ENCODE measurements at regions not wholly inside any gene's neighbourhood (a gene's known extent, or its start where the extent isn't known, plus 50 kb on each side); places are given as distances from the start of the nearest gene placed in this dataset.
"Not testable (repeated sequence)": the region's sequence is repeated elsewhere in the genome, so short reads cannot be mapped to it uniquely, and the experiment has no call there.

DNA sequence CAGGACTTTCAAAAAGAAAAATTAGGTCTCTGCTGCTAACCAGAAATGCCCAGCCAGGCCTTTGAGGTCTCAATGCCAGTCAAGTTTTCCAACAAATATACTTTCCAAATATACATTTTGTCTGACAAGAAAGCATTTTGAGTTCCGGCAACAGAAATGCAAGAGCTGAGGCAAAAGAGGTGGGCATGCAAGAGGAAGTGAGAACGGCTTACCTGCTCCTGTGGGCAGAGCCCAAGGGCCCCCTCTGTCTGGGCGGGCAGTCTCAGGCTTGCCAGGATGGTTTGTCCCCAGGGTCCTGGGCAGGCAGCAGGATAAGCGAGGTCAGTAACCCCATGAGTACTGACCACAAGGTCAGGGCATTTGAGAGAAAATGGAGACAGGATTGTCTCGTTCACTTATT is 136.1 kb upstream of the TOPAZ1 start:
- DNase-seq, result no peak

DNA sequence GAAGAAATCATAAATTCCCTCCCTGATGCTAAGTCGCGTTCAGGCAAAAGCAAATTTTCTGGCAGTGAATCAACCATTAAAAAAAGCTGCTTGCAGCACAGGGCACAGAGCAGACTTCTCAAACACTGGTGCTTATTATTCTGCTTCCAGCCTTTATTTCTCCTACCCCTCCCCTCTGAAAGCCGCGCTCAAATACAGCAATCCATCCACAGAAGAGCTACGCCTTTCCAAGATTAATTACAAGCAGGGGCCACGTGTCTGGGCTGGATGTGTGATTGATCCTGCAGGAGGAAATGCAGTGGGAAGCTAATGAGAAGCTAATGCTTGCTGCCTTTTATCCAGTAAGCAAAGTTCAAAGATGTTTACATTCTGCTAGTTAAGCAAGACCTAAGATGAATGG is 134.9 kb upstream of the TOPAZ1 start:
- DNase-seq, result no peak

- no peak for DNase-seq
Observed at GRCh38 chr3:44108481-44108880, 133.2 kb upstream of the TOPAZ1 start.

DNA sequence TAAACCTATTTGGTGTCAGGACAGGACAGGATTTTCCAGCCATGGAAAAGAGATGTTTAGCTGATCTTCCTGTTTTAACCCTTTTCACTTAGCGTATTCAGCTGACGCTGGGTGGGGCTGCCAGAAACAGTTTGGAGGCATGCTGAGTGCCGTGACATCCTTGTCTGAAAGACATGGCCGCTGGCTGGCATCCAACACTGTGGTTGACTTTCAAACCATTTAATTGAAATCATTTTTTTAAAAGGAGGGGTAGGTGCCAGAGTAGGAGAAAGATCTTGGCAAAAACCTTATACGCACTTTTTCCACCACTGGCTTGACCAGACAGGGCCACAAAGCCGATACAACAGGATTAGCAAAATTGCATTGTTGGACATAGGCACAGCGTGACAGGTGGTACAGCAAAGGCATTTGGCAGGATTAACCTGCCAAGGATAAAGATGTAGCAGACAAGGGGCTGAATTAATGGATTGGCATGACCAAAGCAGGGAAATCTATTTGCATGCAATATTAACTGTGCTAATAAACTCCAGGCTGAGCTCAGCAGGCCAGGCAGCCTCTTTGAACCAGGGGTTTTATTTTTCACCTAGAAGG is 131.8 kb upstream of the TOPAZ1 start:
- DNase-seq, result peak; percentile 39

GRCh38 chr3:44110648-44111047 is 131.0 kb upstream of the TOPAZ1 start:
- peak; percentile 96 for DNase-seq

DNA sequence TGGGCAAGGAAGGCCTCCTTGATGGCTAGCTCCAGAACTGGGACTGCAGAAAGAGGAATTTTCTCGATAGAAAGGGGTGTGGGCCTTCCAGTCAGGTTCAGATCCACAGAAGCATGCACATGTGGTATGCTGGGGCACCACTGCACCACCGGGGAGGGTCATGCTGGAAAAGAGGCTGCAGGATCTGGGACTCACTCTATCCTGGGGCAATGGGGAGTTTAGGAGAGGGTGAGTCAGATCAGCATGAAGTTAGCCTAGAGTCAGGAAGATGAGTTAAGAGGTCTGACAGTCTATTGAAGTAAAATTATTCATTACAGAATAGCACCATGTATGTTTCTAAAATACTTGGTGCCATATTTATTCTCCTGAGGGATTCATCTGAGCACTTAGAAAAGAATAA is 130.2 kb upstream of the TOPAZ1 start:
- no peak for DNase-seq

- no peak for DNase-seq
Observed at GRCh38 chr3:44114142-44114541, 127.5 kb upstream of the TOPAZ1 start.

- no peak for DNase-seq
Observed at GRCh38 chr3:44117239-44117638, 124.4 kb upstream of the TOPAZ1 start.

DNA sequence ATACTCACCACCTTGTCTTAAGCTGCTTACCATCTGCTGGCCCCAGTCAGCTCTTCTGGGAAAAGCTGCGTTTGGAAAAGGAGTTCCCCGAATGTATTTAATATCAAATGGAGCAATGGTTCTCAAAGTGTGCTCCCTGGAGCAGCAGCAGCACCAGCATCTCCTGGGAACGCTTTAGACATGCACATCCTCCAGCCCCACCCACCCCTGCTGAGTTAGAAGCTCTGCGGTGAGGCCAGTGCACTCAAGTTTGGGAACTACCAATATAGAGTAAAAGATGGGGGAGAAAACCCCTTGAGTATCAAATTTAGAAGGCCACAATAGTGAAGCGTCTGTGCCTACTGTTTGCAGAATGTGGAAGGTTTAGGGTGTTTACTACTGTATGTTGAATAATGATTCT is 124.0 kb upstream of the TOPAZ1 start:
- no peak for DNase-seq

- no peak for DNase-seq
Observed at GRCh38 chr3:44120721-44121582, 120.7 kb upstream of the TOPAZ1 start.

DNA sequence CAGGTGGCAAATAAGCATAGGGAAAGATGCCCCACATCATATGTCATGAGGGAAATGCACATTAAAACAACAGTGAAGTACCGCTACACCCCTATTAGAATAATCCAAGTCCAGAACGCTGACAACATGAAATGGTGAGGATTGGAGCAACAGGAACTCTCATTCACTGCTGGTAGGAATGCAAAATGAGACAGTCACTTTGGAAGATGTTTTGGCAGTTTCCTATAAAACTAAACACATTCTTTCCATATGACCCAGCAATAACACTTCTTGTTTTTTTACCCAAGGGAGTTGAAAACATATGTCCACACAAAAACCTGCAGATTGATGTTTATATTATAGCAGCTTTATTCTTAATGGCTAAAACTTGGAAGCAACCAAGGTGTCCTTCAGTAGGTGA is 116.4 kb upstream of the TOPAZ1 start:
- DNase-seq, result no peak

- no peak for DNase-seq
Observed at GRCh38 chr3:44125882-44126281, 115.8 kb upstream of the TOPAZ1 start.

DNA sequence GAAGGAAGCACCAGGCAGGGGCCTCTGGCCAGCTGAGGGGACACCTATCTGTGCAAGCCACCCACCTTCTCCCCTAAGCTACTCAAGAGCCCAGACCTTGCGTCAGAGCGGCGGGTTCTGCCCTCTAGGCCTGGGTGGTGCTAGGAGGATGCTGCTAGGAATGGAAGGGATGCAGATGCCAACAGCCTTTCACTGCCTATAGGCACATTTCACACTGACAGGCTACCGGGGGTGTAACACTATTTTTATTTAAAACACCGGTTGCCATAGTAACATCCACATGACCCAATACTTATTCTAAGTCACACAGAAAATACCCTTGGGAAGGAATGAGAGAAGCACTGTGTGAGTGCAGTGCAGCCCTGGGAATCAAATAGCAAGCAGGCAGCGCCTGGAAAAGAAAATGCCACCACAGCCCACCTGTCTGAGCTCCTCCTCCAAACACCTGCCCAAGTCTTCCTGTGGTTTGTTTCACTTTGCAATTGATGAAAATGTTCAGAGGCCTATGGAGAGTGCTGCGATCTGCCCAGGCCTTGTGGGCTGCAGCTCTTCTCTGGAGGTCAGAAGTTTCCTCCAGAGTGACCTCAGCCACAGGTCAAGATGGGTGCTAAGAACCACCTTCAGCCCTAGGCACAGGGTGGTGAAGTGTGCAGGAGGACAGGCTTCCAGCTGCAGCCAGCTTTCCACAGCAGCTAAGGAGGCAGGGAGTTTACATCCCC is 113.5 kb upstream of the TOPAZ1 start:
- no peak for DNase-seq

DNA sequence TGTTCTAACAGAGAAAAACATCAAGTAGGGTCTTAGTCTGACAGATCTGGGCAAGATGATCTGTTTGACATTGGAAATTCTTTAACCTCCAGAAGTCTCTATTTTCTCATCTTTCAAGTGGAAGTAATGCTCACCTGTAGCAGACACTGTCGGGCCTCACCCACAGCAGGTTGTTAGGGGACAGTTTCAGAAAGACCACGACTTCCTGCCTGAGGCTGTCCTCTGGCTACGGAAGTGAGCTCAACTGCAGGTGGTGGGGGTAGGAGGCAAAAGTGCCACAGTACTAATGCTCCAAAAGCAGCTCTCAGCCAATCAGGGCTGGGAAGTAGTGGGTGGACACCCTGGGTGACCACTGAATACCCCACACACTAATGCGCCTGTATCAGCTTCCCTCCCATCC is 111.4 kb upstream of the TOPAZ1 start:
- no peak for DNase-seq

DNA sequence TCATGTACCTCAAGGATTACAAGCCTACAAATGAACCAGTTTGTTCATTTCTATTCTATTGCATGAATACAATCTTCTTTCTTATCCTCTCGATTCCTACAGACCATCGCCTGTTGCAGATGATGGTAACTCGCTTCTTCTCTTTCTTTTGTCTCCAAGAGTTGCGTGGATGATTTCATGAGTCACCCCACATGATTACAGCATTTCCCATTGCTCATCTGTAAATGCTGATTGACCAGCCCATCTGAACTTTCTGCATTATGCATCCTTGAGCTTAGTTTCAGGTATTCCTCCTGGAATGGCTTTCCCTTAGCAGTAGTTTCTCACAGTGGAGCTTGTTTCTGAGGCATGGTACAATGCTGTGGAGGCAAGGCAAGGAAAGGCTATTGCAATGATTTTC is 109.6 kb upstream of the TOPAZ1 start:
- no peak for DNase-seq

DNA sequence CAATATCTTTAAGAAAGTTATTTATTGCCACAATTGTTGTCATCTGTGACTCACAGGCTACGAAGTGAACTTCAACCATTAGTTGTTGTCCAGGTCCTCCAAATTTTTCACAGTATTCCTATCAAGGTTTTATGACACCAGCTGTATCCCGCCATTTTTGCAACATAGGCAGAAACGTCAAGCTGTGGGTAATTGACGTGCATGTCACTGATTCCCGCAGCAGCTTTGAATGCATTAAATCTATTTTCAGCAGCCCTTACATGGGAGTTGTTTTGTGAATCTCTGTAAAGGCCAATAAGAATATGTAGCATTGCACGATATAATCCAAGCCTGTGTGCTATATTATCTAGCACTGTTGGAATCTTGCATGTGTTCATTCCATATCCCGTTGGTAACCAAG is 109.1 kb upstream of the TOPAZ1 start:
- no peak for DNase-seq

GRCh38 chr3:44136421-44136820 is 105.3 kb upstream of the TOPAZ1 start:
- DNase-seq, result no peak

GRCh38 chr3:44146073-44146472 is 95.6 kb upstream of the TOPAZ1 start:
- DNase-seq, result no peak

- no peak for DNase-seq
Observed at GRCh38 chr3:44159696-44160300, 81.9 kb upstream of the TOPAZ1 start.

GRCh38 chr3:44160818-44161217 is 80.9 kb upstream of the TOPAZ1 start:
- DNase-seq, result no peak

DNA sequence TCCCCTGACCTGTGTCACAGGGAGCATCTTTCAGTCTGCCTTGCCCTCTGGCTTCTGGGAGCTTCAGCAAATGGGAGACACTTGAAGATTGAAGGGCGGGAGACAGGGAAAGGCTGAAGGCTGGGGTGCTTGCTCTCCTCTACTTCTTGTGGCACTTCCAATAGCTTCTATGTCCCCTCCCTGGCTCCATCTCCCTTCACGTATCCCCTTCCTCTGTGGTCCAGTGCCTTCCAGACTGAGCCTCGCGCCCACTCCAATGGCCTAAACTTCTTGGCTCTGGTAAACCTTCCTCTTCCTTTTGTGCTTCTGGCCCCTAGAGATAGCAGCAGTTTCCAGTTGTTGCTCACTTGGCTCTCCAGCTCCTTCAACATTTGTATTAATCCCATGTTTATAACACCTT is 69.8 kb upstream of the TOPAZ1 start:
- no peak for DNase-seq

DNA sequence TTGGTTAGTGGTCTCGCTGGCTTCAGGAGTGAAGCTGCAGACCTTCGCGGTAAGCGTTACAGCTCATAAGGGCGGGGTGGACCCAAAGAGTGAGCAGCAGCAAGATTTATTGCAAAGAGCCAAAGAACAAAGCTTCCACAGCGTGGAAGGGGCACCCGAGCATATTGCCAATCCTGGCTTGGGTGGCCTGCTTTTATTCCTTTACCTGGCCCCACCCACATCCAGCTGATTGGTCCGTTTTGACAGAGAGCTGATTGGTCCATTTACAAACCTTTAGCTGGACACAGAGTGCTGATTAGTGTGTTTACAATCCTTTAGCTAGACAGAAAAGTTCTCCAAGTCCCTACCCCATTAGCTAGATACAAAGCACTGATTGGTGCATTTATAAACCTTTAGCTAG is 69.0 kb upstream of the TOPAZ1 start:
- DNase-seq, result not testable (repeated sequence)

GRCh38 chr3:44173263-44173662 is 68.4 kb upstream of the TOPAZ1 start:
- DNase-seq, result no peak

- peak; percentile 80 for DNase-seq
Observed at GRCh38 chr3:44175070-44175469, 66.6 kb upstream of the TOPAZ1 start.

All from NCI-H2029 treated with DMSO at 0.1 percent for 48 hours (cell line).